Stimulated activated CD8-positive, alpha-beta memory T cell treated with anti-CD3 and anti-CD28 coated beads, Interleukin-15, amount 100 ng/mL, for 1 hour (primary cell): ENCODE measurements at regions not wholly inside any gene's neighbourhood (a gene's known extent, or its start where the extent isn't known, plus 50 kb on each side); places are given as distances from the start of the nearest gene placed in this dataset.

ENCODE experiments used
- DNase-seq: peaks from one replicate; pipeline ENCODE4 v3.0.0-alpha.2; 2020; ENCODE audit warnings: low read depth

- DNase-seq: no peak
These were observed 62.9 kb upstream of the APCDD1 start for GRCh38 chr18:10391506-10391905.

DNA sequence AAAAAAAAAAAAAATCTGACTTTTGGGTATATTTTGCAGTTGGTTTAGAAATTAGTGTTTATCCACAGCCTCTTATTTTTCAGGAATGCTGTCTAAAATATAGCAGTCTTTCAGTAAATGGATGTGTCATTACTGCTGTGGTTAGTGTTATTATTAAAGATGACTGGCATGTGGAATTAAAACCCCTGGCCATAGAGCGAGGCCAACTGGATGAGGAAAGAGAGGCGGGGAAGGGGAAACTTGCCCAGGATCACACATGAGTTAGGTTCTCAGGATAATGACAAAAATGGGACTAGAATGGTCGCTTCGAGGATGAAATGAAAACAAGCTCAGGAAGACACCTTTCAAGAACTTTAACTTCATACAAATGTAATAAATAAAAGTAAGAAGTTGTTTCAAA is 57.4 kb upstream of the APCDD1 start:
- DNase-seq: no peak

GRCh38 chr18:10398571-10398970 is 55.9 kb upstream of the APCDD1 start:
- DNase-seq: no peak

GRCh38 chr18:10399465-10399864 is 55.0 kb upstream of the APCDD1 start:
- DNase-seq: no peak

GRCh38 chr18:10400534-10401307 is 53.7 kb upstream of the APCDD1 start:
- no peak for DNase-seq

DNA sequence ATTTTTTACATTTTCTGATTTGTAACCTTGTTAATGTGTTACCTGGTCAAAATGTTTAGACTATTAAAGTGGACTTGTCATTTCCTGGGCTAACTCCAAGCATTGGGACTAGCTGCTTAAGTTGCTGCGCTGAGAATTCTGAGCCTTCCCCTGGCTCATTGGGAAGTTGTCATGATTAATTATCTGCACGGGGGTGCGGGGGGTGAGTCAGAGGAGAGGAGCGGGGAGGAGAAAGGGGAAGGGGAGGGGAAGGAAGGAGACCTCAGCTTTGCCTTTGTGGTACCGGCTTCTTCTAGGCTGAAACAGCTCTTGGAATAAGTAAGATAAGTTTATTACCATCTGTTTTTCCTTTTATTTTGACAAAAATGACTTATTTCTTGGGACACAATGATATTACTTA is 52.9 kb upstream of the APCDD1 start:
- DNase-seq: no peak

GRCh38 chr18:10401930-10402329 is 52.5 kb upstream of the APCDD1 start:
- no peak for DNase-seq

GRCh38 chr18:10402871-10403559 is 51.4 kb upstream of the APCDD1 start:
- DNase-seq: no peak

DNA sequence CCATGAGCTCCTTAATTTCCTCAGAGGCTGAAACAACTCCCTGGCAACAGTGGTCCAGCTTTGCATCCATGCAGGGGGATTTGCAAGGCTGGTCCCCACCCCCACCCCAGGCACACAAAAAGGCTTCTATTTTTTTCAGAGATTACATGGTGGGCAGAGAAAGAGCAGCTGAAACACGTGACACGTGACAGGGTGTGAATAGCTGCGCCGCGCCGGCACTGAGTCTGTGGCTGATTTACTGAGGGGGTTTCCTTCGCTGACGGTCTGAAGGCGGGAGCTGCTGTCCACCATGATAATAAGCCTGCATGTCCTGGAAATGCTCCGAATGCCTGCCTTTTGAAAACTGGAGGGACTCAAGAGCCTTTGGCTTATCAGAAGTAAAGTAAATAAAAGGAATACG is 50.7 kb upstream of the APCDD1 start:
- DNase-seq: no peak

DNA sequence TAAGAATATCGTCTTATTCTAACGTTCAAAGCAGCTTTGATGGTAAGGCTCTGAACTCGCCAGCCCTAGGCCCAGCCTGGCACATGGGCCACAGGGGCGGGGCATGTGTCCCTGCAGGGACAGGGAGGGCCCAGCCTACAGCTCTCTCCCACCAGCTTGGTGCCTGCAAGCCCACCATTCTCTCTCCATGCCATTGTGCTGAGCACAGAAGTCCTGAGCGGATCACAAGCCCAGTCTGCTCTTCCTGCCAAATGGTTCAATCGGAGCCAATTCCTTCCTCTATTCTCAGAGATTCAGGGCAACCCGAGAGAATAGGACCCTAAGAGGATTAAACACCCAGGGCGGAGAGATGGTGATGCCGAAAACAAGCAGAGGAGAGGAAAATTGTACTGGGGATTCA is 50.3 kb upstream of the APCDD1 start:
- no peak for DNase-seq
